Kidney (tissue), 13 donors: ENCODE measurements at regions not wholly inside any gene's neighbourhood (a gene's known extent, or its start where the extent isn't known, plus 50 kb on each side); places are given as distances from the start of the nearest gene placed in this dataset.

Experiments used
- DNase-seq, 5 donors: peaks; one replicate each; pipeline ENCODE4 v3.0.0-alpha.2; 2013 to 2020
- FAIRE-seq: peaks from 2 replicates; lab custom pipeline; 2012; peaks lifted over from hg19 to GRCh38; lab: Jason Lieb, UNC
- H3K27ac ChIP-seq, 2 donors: one replicate each; pipeline ENCODE4 v1.7.0; 2013; ENCODE audit warnings: low read depth in 2 of 2, low read length in 2 of 2, inconsistent platforms in 1 of 2
- H3K27me3 ChIP-seq: one replicate; pipeline ENCODE4 v1.7.1; 2013; ENCODE audit warnings: low read length, inconsistent platforms; ENCODE audit not compliant: control insufficient read depth, insufficient read depth
- H3K36me3 ChIP-seq, 3 donors: one replicate each; pipeline versions ENCODE4 v1.7.0 to v1.7.1; 2013; ENCODE audit warnings: low read length in 3 of 3, control low read depth in 1 of 3, inconsistent platforms in 1 of 3; ENCODE audit not compliant: insufficient read depth in 3 of 3, control insufficient read depth in 2 of 3
- H3K4me1 ChIP-seq, 3 donors: one replicate each; pipeline versions ENCODE4 v1.7.0 to v1.7.1; 2013; ENCODE audit warnings: low read length in 3 of 3, inconsistent platforms in 1 of 3, low read depth in 1 of 3; ENCODE audit not compliant: control insufficient read depth in 2 of 3, insufficient read depth in 2 of 3
- H3K4me3 ChIP-seq, 3 donors: one replicate each; pipeline versions ENCODE4 v1.7.0 to v1.8.1; 2013; ENCODE audit warnings: low read length in 3 of 3, control low read depth in 1 of 3, inconsistent platforms in 1 of 3
- H3K9ac ChIP-seq, 3 donors: one replicate each; pipeline versions ENCODE4 v1.7.0 to v1.7.1; 2013; ENCODE audit warnings: low read length in 3 of 3, control low read depth in 1 of 3, inconsistent platforms in 1 of 3
- H3K9me3 ChIP-seq, 3 donors: one replicate each; pipeline versions ENCODE4 v1.7.0 to v1.7.1; 2013; ENCODE audit warnings: low read length in 3 of 3, control low read depth in 1 of 3, inconsistent platforms in 1 of 3; ENCODE audit not compliant: control insufficient read depth in 2 of 3, insufficient read depth in 1 of 3
- intact Hi-C: fragments of 100-400 bp; cut with DNase I; formaldehyde crosslinking; loops from one replicate; pipeline ENCODE4 v1.11.1; 2022
- TF ChIP-seq, protein P1 (sequence below): IDR thresholded peaks from 3 replicates; pipeline ENCODE4 v1.5.1; 2012; ENCODE audit warnings: mild to moderate bottlenecking, moderate library complexity, borderline replicate concordance; ENCODE audit not compliant: insufficient read depth; ENCODE audit errors: extremely low read depth
- donor health status: control.
- donor health status: control.
- donor health status: control.
- donor health status: control.
- donor health status: control.
- donor health status: DM: yes; HTN: yes; CAD: no.
- donor health status: Normal renal cell carcinoma (clear cell type).

GRCh38 chr4:117447925-117448324, 362.5 kb upstream of the TRAM1L1 start:
- no peak overlapping the region for H3K27ac ChIP-seq
- no peak overlapping the region for H3K4me3 ChIP-seq
- no peaks in the 10 kb centered on the region for H3K4me1 ChIP-seq
- H3K36me3 ChIP-seq, result no peaks in the 10 kb centered on the region
- no peaks in the 10 kb centered on the region for H3K9me3 ChIP-seq
- H3K27me3 ChIP-seq, result no peaks in the 10 kb centered on the region
- TF ChIP-seq, protein P1, sequence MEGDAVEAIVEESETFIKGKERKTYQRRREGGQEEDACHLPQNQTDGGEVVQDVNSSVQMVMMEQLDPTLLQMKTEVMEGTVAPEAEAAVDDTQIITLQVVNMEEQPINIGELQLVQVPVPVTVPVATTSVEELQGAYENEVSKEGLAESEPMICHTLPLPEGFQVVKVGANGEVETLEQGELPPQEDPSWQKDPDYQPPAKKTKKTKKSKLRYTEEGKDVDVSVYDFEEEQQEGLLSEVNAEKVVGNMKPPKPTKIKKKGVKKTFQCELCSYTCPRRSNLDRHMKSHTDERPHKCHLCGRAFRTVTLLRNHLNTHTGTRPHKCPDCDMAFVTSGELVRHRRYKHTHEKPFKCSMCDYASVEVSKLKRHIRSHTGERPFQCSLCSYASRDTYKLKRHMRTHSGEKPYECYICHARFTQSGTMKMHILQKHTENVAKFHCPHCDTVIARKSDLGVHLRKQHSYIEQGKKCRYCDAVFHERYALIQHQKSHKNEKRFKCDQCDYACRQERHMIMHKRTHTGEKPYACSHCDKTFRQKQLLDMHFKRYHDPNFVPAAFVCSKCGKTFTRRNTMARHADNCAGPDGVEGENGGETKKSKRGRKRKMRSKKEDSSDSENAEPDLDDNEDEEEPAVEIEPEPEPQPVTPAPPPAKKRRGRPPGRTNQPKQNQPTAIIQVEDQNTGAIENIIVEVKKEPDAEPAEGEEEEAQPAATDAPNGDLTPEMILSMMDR, result no peak
- H3K9ac ChIP-seq, result no peak overlapping the region
- FAIRE-seq (no peak), DNase-seq (no peak)
- intact Hi-C loops, result no loop called here

GRCh38 chr4:117455088-117455487, 369.7 kb upstream of the TRAM1L1 start:
- H3K36me3 ChIP-seq, result no peaks in the 10 kb centered on the region
- intact Hi-C loops, result no loop called here
- no peak overlapping the region for H3K27ac ChIP-seq
- TF ChIP-seq, protein P1, result no peak
- no peaks in the 10 kb centered on the region for H3K9me3 ChIP-seq
- H3K9ac ChIP-seq, result no peak overlapping the region
- H3K4me3 ChIP-seq, result no peak overlapping the region
- H3K4me1 ChIP-seq, result no peaks in the 10 kb centered on the region
- H3K27me3 ChIP-seq, result no peaks in the 10 kb centered on the region
- DNase-seq (peak in 1 of 5 donors; percentile 12), FAIRE-seq (no peak)

DNA sequence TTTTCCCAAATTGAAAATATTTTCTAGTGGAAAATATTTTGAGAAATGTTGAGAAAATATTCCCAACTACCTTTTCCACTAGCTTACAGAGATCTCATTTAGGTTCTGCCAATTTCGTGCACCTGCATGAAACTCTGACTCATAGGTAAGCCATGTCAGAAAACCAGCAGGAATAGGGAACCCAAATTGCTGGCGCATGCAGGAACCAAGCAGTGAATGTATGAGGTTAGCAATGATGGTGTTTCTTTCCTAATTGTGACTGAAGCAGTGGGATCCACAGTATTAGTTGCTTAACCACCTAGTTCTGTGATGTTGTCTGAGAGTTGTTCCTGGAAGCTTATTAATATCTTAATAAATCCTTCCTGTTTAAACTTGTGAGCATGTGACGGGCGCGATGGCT, 381.0 kb upstream of the TRAM1L1 start:
- Histone ChIP-seq H3K9me3 (peaks cover 0 to 2% (median 0%) of the 10 kb centered on the region in 3 donors), H3K9ac (no peak overlapping the region), H3K36me3 (no peaks in the 10 kb centered on the region), H3K4me3 (no peak overlapping the region), H3K27ac (no peak overlapping the region), H3K4me1 (no peaks in the 10 kb centered on the region), H3K27me3 (no peaks in the 10 kb centered on the region)
- TF ChIP-seq, protein P1, result no peak
- intact Hi-C loops, result no loop called here
- FAIRE-seq (no peak), DNase-seq (no peak)

- DNase-seq (no peak), FAIRE-seq (no peak)
Measured at GRCh38 chr4:117467404-117467803, 382.0 kb upstream of the TRAM1L1 start.

More at GRCh38 chr4:117467404-117467803, 382.0 kb upstream of the TRAM1L1 start:
- H3K36me3 ChIP-seq, result no peaks in the 10 kb centered on the region
- TF ChIP-seq, protein P1, result no peak
- no peaks in the 10 kb centered on the region for H3K4me1 ChIP-seq
- H3K27me3 ChIP-seq, result no peaks in the 10 kb centered on the region
- H3K27ac ChIP-seq, result no peak overlapping the region
- intact Hi-C loops, result no loop called here
- H3K4me3 ChIP-seq, result no peak overlapping the region
- H3K9ac ChIP-seq, result no peak overlapping the region
- peaks cover 0 to 2% (median 0%) of the 10 kb centered on the region in 3 donors for H3K9me3 ChIP-seq
